ENCODE measurements at regions not wholly inside any gene's neighbourhood (a gene's known extent, or its start where the extent isn't known, plus 50 kb on each side); places are given as distances from the start of the nearest gene placed in this dataset.

GRCh38 chr10:94043431-94043990, 49.8 kb downstream of the PLCE1 start (continued):
- TF ChIP-seq CHD7 (IDR thresholded peaks at IDR 0.05; ENCODE audit: insufficient replicate concordance, low read length) (no peak), HDAC6 (IDR thresholded peaks at IDR 0.05; ENCODE audit: low read depth, low read length) (no peak)

Measured in H1 (cell line).